ENCODE measurements at regions not wholly inside any gene's neighbourhood (a gene's known extent, or its start where the extent isn't known, plus 50 kb on each side); places are given as distances from the start of the nearest gene placed in this dataset.

GRCh38 chr6:113073611-113074191, 726.6 kb downstream of the RFPL4B start:
- no peak for TF ChIP-seq CTCF (IDR thresholded peaks at IDR 0.05; ENCODE audit: insufficient read depth, low read depth, low read length)
- TF ChIP-seq EZH2 (IDR thresholded peaks at IDR 0.05; ENCODE audit: insufficient read depth, low read length) = no peak
